GM10266 (cell line): ENCODE measurements at regions not wholly inside any gene's neighbourhood (a gene's known extent, or its start where the extent isn't known, plus 50 kb on each side); places are given as distances from the start of the nearest gene placed in this dataset.

Source experiments
- DNase-seq: peaks from one replicate; pipeline ENCODE4 v3.0.0; 2012; ENCODE audit errors: extremely low spot score
- TF ChIP-seq, protein P1 (sequence below): IDR thresholded peaks from 2 replicates; pipeline ENCODE4 v1.5.1; 2012; ENCODE audit warnings: mild to moderate bottlenecking, low read depth; ENCODE audit not compliant: control insufficient read depth, insufficient read depth; ENCODE audit errors: missing control alignments

- DNase-seq = peak; percentile 11
- TF ChIP-seq, protein P1, sequence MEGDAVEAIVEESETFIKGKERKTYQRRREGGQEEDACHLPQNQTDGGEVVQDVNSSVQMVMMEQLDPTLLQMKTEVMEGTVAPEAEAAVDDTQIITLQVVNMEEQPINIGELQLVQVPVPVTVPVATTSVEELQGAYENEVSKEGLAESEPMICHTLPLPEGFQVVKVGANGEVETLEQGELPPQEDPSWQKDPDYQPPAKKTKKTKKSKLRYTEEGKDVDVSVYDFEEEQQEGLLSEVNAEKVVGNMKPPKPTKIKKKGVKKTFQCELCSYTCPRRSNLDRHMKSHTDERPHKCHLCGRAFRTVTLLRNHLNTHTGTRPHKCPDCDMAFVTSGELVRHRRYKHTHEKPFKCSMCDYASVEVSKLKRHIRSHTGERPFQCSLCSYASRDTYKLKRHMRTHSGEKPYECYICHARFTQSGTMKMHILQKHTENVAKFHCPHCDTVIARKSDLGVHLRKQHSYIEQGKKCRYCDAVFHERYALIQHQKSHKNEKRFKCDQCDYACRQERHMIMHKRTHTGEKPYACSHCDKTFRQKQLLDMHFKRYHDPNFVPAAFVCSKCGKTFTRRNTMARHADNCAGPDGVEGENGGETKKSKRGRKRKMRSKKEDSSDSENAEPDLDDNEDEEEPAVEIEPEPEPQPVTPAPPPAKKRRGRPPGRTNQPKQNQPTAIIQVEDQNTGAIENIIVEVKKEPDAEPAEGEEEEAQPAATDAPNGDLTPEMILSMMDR = no peak
These were observed 151.6 kb upstream of the MEF2C start for GRCh38 chr5:89034588-89034987.

DNA sequence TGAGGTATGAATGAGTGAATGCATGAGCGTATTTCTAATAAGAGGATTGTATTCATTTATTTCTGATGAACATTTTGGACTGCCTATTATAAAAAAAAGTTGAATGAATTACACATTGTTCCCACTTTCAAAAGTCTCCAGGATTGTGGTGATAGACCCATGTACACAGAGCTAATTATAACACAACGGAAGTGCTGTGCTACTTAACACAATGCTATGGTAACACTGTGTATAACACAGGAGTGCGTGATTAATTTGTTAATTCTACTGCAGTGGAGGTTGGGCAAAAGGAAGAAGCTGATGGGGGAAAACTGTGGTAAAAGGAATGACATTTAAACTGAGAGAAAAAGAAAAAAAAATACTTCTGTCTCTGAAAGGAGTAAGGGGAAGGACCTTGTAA, 147.8 kb upstream of the MEF2C start:
- TF ChIP-seq, protein P1 = no peak
- no peak for DNase-seq

DNA sequence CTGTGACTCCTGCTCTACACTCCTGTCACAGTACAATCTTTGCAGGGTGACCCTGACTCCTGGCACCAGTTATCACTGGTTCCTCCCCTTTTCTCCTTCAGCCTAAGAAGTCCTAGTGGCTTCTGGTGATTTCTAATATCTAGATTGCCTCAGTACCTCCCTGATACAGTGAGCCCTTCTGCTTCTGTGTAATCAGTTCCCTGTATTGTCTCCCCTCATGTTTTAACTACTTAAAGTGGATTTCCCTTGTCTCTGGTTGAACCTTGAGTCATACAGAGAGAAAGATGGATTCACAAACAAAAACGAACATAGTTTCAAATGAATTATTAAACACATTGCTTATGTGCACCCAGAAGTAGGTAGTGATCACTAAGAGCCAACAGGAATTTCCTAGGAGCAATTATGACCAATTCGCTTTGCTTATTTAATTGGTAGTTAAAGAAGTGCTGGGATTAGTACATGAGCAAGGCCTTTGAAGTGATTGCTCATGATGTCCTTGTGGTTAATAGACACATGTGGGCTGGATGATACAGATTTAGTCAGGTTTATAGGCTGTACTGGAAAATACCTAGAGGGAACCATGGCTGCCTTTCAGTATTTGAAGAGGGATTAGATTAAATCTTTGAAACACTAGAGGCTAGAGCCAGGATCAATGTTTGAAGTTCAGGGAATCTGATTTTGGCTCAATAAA, 145.8 kb upstream of the MEF2C start:
- no peak for DNase-seq

DNA sequence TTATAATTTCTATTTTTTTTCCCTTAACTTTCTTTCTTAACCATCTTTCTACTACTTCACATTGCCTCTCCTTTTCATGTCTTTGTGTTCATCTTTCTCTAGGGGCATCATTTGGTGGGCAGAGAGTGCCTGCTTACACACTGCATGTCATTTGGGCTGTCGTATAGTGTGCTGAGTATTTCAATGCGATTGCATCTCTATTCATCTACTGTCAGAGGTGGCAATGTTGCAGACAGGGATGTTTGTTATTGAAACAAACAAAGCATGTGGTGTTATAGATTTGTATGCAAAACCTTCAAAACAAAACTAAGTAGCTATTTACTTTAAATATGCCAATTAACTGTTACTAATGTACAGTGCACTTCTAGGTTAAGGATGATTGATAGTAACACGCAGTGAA, 141.1 kb upstream of the MEF2C start:
- TF ChIP-seq, protein P1 = no peak

More for the DNA sequence above, 145.8 kb upstream of the MEF2C start:
- TF ChIP-seq, protein P1 = no peak

DNA sequence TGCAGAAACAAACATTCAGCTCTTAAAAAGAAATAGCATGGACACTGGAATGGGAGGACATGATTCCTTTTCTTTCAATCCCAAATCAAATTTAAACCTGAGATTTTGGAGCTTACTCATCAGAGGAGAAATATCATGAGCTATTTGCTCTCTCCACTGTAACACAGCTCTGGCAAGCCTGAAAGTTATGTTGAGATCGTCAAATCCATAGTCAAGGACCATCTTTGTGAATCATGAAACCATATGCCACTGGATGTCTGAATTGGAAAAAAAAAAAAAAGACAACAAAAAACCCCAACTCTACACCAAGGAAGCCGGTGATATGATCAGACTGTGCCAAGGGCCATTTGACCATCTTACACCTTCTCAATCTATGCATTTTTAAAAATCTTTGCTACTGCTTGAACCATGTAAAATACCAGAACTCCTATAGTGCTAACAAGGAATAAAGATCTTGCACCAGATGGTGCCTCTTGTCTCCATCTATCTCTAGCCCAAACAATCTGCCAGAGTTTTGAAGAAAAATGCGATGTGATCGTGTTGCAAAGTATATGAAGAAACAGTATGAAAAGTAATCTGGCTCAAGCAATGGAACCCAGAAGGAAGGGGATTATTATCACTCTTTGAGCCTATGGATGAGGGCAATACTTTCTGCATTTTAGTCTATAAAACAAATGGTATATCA, 138.1 kb upstream of the MEF2C start:
- DNase-seq = no peak
- TF ChIP-seq, protein P1 = no peak

More for the DNA sequence above, 141.1 kb upstream of the MEF2C start:
- DNase-seq = no peak

DNA sequence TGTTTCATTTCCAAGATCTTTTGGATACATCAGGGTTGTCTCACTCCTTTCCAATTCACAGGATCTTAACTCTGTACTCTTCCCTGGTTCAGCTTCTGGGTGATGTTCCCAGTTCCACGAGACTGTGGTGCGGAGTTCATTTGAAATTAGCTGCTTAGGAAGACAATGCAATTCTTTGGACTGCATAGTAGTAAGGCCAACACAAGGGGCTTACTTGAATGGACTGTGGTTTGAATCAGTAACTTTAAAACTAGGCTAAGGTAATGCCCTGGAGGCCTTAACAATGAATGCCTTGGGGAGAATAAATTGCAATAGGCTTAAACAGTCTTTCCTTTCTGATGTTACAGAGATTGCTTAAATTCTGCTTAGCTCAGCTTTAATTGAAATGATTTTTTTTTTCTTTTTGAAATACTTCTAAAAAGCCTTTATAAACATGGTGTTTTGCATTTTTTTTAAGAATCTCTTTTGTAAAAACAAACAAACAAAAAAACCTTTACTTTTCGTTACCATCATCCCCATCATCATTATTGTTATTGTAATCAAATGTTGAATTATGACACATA, 133.8 kb upstream of the MEF2C start:
- TF ChIP-seq, protein P1 = no peak
- DNase-seq = no peak

GRCh38 chr5:89015409-89015808, 132.4 kb upstream of the MEF2C start:
- no peak for DNase-seq
- TF ChIP-seq, protein P1 = no peak
